Ovary (tissue), 7 donors: ENCODE measurements at regions not wholly inside any gene's neighbourhood (a gene's known extent, or its start where the extent isn't known, plus 50 kb on each side); places are given as distances from the start of the nearest gene placed in this dataset.

Experiments
- DNase-seq, 5 donors: peaks; one replicate each; pipeline ENCODE4 v3.0.0-alpha.2; 2019 to 2020
- H3K27ac ChIP-seq, 2 donors: fragments of 200-600 bp; one replicate each; pipeline versions ENCODE4 v1.5.1 to v1.8.0; 2019 to 2022
- H3K27me3 ChIP-seq: fragments of 200-600 bp; one replicate; pipeline ENCODE4 v1.8.0; 2022
- H3K36me3 ChIP-seq: fragments of 200-600 bp; sonication (generic); one replicate; pipeline ENCODE4 v1.5.1; 2019
- H3K4me1 ChIP-seq: one replicate; pipeline ENCODE4 v1.8.1; 2013; ENCODE audit warnings: mild to moderate bottlenecking, moderate library complexity; ENCODE audit not compliant: insufficient read depth
- H3K4me3 ChIP-seq: fragments of 200-600 bp; sonication (generic); one replicate; pipeline ENCODE4 v1.5.1; 2017
- H3K9me3 ChIP-seq, 2 donors: fragments of 200-600 bp in 1 of 2; sonication (generic) in 1 of 2; one replicate each; pipeline versions ENCODE4 v1.5.1 to v1.8.1; 2013 to 2019; ENCODE audit warnings: mild to moderate bottlenecking in 1 of 2, moderate library complexity in 1 of 2
- CTCF ChIP-seq, 3 donors: fragments of 450-650 bp in 2 of 3; fragments of 200-600 bp in 1 of 3; IDR thresholded peaks; one replicate each; pipeline versions ENCODE4 v1.5.1 to v1.8.0; 2016 to 2022; ENCODE audit warnings: antibody characterized with exemption in 3 of 3, mild to moderate bottlenecking in 1 of 3
- EP300 ChIP-seq: sonication (generic); formaldehyde crosslinking; IDR thresholded peaks from one replicate; pipeline ENCODE4 v1.6.1; 2017; ENCODE audit warnings: antibody characterized with exemption
- POLR2A ChIP-seq: fragments of 450-650 bp; IDR thresholded peaks from one replicate; pipeline ENCODE4 v1.6.1; 2017; ENCODE audit warnings: antibody characterized with exemption, mild to moderate bottlenecking, moderate library complexity
- WGBS, 3 donors: extraction: QIAGEN DNeasy Blood & Tissue Kit in 1 of 3; methylation state at CpG; one replicate each; pipeline versions ENCODE4 v1.1.5 to v1.1.7; 2013 to 2017; 5-methylcytosine and 5-hydroxymethylcytosine counted together
- intact Hi-C, 4 donors: fragments of 100-400 bp; cut with DNase I; formaldehyde crosslinking; loops; one replicate each; pipeline versions ENCODE4 v1.11.0 to v1.15.1; 2022 to 2023
- donor health status: DM: no; HTN: no; CAD: no; lungs with moderate emphysema.
- donor health status: DM: no; HTN: no; CAD: no.
- donor health status: Bipolar disorder and iron deficiency.
- donor health status: DM: no; HTN: no; CAD: no.
- donor health status: DM: yes; HTN: yes; CAD: no.

GRCh38 chr11:13174090-13174489 lies 103.5 kb upstream of the BMAL1 start:
- H3K4me3 ChIP-seq, result no peak overlapping the region
- no peak for DNase-seq
- H3K36me3 ChIP-seq, result no peaks in the 10 kb centered on the region
- no peaks in the 10 kb centered on the region for H3K4me1 ChIP-seq
- no peaks in the 10 kb centered on the region for H3K9me3 ChIP-seq
- H3K27me3 ChIP-seq, result no peaks in the 10 kb centered on the region
- no peak overlapping the region for H3K27ac ChIP-seq
- TF ChIP-seq EP300 (no peak), POLR2A (no peak), CTCF (IDR thresholded peaks at IDR 0.05) (no peak)
- WGBS, 3 donors, result 74 to 78% (median 75%) methylated on average over 6 of the region's 6 CpGs
- intact Hi-C loops, result no loop called here

- intact Hi-C loops, result no loop called here
- peaks cover 0 to 3% of the 10 kb centered on the region in 2 donors for H3K9me3 ChIP-seq
- peak in 1 of 3 donors; percentile 35 for TF ChIP-seq CTCF (IDR thresholded peaks at IDR 0.05)
- TF ChIP-seq EP300, result no peak
- TF ChIP-seq POLR2A, result no peak
- 4 to 9% (median 6%) methylated on average over 6 of the region's 6 CpGs for WGBS, 3 donors
- H3K36me3 ChIP-seq, result no peaks in the 10 kb centered on the region
- DNase-seq, result no peak
- H3K4me1 ChIP-seq, result peaks cover 2% of the 10 kb centered on the region
- H3K27ac ChIP-seq, result no peak overlapping the region
- no peak overlapping the region for H3K4me3 ChIP-seq
- no peaks in the 10 kb centered on the region for H3K27me3 ChIP-seq
Observed at GRCh38 chr11:13183094-13183825, 94.3 kb upstream of the BMAL1 start.

- TF ChIP-seq POLR2A (no peak), CTCF (IDR thresholded peaks at IDR 0.05) (no peak), EP300 (no peak)
- intact Hi-C loops, result no loop called here
- H3K27me3 ChIP-seq, result no peaks in the 10 kb centered on the region
- H3K36me3 ChIP-seq, result no peaks in the 10 kb centered on the region
- WGBS, 3 donors, result 74 to 93% (median 90%) methylated on average over 1 of the region's 1 CpG
- no peak overlapping the region for H3K4me3 ChIP-seq
- H3K27ac ChIP-seq, result no peak overlapping the region
- no peak for DNase-seq
- peaks cover 0 to 3% of the 10 kb centered on the region in 2 donors for H3K9me3 ChIP-seq
- H3K4me1 ChIP-seq, result peaks cover 2% of the 10 kb centered on the region
Observed at GRCh38 chr11:13183826-13184196, 93.8 kb upstream of the BMAL1 start.

GRCh38 chr11:13184295-13184794 lies 93.2 kb upstream of the BMAL1 start:
- Histone ChIP-seq H3K4me3 (no peak overlapping the region), H3K27me3 (no peaks in the 10 kb centered on the region), H3K9me3 (peaks cover 0 to 3% of the 10 kb centered on the region in 2 donors), H3K27ac (no peak overlapping the region), H3K4me1 (peaks cover 2% of the 10 kb centered on the region), H3K36me3 (no peaks in the 10 kb centered on the region)
- intact Hi-C loops, result no loop called here
- DNase-seq, result no peak
- TF ChIP-seq POLR2A (no peak), EP300 (no peak), CTCF (IDR thresholded peaks at IDR 0.05) (no peak)
- 65 to 81% (median 73%) methylated on average over 9 of the region's 9 CpGs for WGBS, 3 donors
